ENCODE measurements at regions not wholly inside any gene's neighbourhood (a gene's known extent, or its start where the extent isn't known, plus 50 kb on each side); places are given as distances from the start of the nearest gene placed in this dataset.

DNA sequence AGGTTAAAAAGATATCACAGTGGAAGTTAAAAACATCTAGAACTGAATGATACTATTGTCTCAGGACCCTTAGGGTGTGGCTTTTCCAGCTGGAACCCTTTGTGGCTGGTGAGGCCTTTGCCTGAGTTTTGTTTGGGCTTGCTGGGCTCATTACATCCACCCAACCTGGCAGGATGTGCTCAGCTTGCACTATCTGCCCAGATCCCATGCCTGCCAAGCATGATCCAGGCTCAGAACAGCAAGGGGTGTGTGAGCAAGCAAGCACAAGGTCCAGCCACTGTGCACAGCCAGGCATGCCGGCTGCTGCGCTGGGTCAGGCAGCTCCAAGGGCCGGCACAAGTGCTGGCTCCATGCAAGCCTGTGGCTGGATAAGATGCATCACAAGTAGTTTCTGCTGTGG lies 512.7 kb upstream of the CDIN1 start:
- Histone ChIP-seq H3K4me3 (replicated peaks in 1 of 3; ENCODE audit: insufficient read depth in 1 of 3, low read depth in 2 of 3, low read length in 3 of 3) (no peak overlapping the region), H3K9ac (ENCODE audit: insufficient read depth, low read depth, low read length) (no peak overlapping the region), H3K27ac (ENCODE audit: extremely low read length, insufficient read depth, low read length) (no peak overlapping the region), H3K4me1 (ENCODE audit: insufficient read depth, low read length) (no peaks in the 10 kb centered on the region), H4K20me1 (ENCODE audit: insufficient read depth, low read length) (no peaks in the 10 kb centered on the region), H3K79me2 (ENCODE audit: insufficient read depth, low read length) (no peaks in the 10 kb centered on the region), H3K4me2 (ENCODE audit: low read depth, low read length) (no peak overlapping the region), H2AFZ (ENCODE audit: low read length) (no peak overlapping the region), H3K27me3 (ENCODE audit: control insufficient read depth in 1 of 2, insufficient read depth in 2 of 2, low read length in 2 of 2) (no peaks in the 10 kb centered on the region), H3K36me3 (replicated peaks in 1 of 2; ENCODE audit: control insufficient read depth in 1 of 2, insufficient read depth in 2 of 2, low read length in 2 of 2) (no peaks in the 10 kb centered on the region), H3K9me3 (ENCODE audit: low read length) (no peaks in the 10 kb centered on the region)
- no TSS peak for BruUV-seq (replicated peaks)
- ATAC-seq (peak; percentile 81), DNase-seq (ENCODE audit: low spot score) (no peak), FAIRE-seq (no peak)
- ChIA-PET CTCF (ENCODE audit: low intra/inter-chr PET ratio, low total read pairs) (no interaction called here), POLR2A (no interaction called here)
- WGBS (ENCODE audit: low lambda C conversion rate), result no CpG with 5 or more reads among the region's 3 CpGs
- in situ Hi-C loops (cut with HindIII; ENCODE audit: extremely low pct_ligation_motif_present, low pct_unique_long_range_greater_than_20kb), result no loop called here
- intact Hi-C loops (cut with micrococcal nuclease; ENCODE audit: unreplicated experiment), result no loop called here
- no peak for TF ChIP-seq ZNF232 (CRISPR knock-in tag; IDR thresholded peaks at IDR 0.05; ENCODE audit: borderline replicate concordance)
- TF ChIP-seq ZNF501 (CRISPR knock-in tag; IDR thresholded peaks at IDR 0.05), result no peak
- TF ChIP-seq ZNF335 (CRISPR knock-in tag; IDR thresholded peaks at IDR 0.05), result no peak
- TF ChIP-seq ELF3 (CRISPR knock-in tag; IDR thresholded peaks at IDR 0.05), result no peak
- TF ChIP-seq ZNF260 (CRISPR knock-in tag; IDR thresholded peaks at IDR 0.05; ENCODE audit: borderline replicate concordance, low read depth), result no peak
- TF ChIP-seq DPF2 (CRISPR knock-in tag; IDR thresholded peaks at IDR 0.05; ENCODE audit: borderline replicate concordance, low read depth), result no peak
- TF ChIP-seq TBX2 (CRISPR knock-in tag; IDR thresholded peaks at IDR 0.05; ENCODE audit: borderline replicate concordance), result no peak
- TF ChIP-seq AKAP8 (CRISPR knock-in tag; IDR thresholded peaks at IDR 0.05), result no peak
- TF ChIP-seq IKZF1 (IDR thresholded peaks at IDR 0.05), result no peak
- TF ChIP-seq ZNF33B (CRISPR knock-in tag; IDR thresholded peaks at IDR 0.05), result no peak
- no peak for TF ChIP-seq NFE2L1 (CRISPR knock-in tag; IDR thresholded peaks at IDR 0.05; ENCODE audit: borderline replicate concordance)
- TF ChIP-seq SUZ12 (IDR thresholded peaks at IDR 0.05; ENCODE audit: low read depth, low read length), result no peak
- no peak for TF ChIP-seq STAG1 (CRISPR knock-in tag; IDR thresholded peaks at IDR 0.05)
- no peak for TF ChIP-seq ZNF432 (CRISPR knock-in tag; IDR thresholded peaks at IDR 0.05; ENCODE audit: borderline replicate concordance)
- TF ChIP-seq ZNF777 (CRISPR knock-in tag; IDR thresholded peaks at IDR 0.05), result no peak
- TF ChIP-seq, protein P1, sequence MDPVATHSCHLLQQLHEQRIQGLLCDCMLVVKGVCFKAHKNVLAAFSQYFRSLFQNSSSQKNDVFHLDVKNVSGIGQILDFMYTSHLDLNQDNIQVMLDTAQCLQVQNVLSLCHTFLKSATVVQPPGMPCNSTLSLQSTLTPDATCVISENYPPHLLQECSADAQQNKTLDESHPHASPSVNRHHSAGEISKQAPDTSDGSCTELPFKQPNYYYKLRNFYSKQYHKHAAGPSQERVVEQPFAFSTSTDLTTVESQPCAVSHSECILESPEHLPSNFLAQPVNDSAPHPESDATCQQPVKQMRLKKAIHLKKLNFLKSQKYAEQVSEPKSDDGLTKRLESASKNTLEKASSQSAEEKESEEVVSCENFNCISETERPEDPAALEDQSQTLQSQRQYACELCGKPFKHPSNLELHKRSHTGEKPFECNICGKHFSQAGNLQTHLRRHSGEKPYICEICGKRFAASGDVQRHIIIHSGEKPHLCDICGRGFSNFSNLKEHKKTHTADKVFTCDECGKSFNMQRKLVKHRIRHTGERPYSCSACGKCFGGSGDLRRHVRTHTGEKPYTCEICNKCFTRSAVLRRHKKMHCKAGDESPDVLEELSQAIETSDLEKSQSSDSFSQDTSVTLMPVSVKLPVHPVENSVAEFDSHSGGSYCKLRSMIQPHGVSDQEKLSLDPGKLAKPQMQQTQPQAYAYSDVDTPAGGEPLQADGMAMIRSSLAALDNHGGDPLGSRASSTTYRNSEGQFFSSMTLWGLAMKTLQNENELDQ (CRISPR knock-in tag; IDR thresholded peaks at IDR 0.05; ENCODE audit: borderline replicate concordance), result no peak
- no peak for TF ChIP-seq ZNF326 (CRISPR knock-in tag; IDR thresholded peaks at IDR 0.05; ENCODE audit: borderline replicate concordance)
- no peak for TF ChIP-seq ZNF101 (CRISPR knock-in tag; IDR thresholded peaks at IDR 0.05; ENCODE audit: borderline replicate concordance, low read depth)
- TF ChIP-seq ZMYM4 (CRISPR knock-in tag; IDR thresholded peaks at IDR 0.05), result no peak

Data from HepG2 (cell line).